ENCODE measurements at regions not wholly inside any gene's neighbourhood (a gene's known extent, or its start where the extent isn't known, plus 50 kb on each side); places are given as distances from the start of the nearest gene placed in this dataset.

DNA sequence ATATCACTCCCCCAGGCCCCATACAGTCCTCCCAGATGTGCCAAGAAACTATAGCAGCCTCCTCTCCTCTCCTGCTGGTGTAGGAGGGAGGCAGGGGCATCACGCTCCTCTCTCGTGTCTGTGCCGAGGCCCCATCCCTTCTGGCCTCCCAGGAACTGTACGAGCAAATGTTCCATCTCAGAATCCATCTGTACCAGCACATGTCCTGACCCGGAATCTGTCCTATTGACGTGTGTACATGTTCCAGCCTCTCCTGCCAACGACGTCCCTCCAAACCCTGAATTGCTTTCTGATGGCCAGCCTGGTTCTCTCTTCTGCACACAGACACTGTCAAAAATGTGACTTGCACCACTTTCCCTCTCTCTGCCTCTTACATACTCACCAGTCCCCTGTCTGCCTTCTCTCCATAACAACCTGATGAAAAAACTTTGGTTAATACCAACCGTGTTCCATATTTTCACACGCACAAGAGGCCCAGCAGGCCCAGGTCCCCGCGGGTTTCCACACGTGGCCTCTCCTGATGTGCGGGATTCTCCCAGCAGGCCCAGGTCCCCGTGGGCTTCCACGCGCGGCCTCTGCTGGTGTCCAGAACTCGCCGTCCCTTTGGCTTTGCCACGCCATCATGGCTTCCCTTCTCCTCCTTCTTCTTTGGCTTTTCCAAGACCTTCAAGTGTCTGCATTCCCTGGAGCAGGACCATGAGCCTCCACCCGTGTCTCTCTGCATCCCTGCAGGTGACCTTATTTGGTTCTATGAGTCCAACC lies 125.2 kb upstream of the THBS2 start:
- no peak for TF ChIP-seq CTCF (conservative IDR thresholded peaks at IDR 0.05)
- TF ChIP-seq EZH2 (IDR thresholded peaks at IDR 0.05; ENCODE audit: low read depth), result no peak
